ENCODE measurements at regions not wholly inside any gene's neighbourhood (a gene's known extent, or its start where the extent isn't known, plus 50 kb on each side); places are given as distances from the start of the nearest gene placed in this dataset.

- Histone ChIP-seq H3K27ac (no peak overlapping the region), H3K36me3 (no peaks in the 10 kb centered on the region), H3K9me3 (no peaks in the 10 kb centered on the region), H3K4me1 (no peaks in the 10 kb centered on the region), H3K27me3 (no peaks in the 10 kb centered on the region), H3K4me3 (replicated peaks in 1 of 3) (no peak overlapping the region)
- TF ChIP-seq CTCF (IDR thresholded peaks at IDR 0.05) (no peak), POLR2A (IDR thresholded peaks at IDR 0.05) (no peak)
- no peak for DNase-seq
- 76 to 89% methylated on average over 2 of the region's 2 CpGs for WGBS, 2 donors
- intact Hi-C loops (cut with DNase I), result no loop called here
These were observed 188.2 kb upstream of the RUNX1 start for GRCh38 chr21:35237287-35237686.

- H3K36me3 ChIP-seq, result no peaks in the 10 kb centered on the region
- no peak overlapping the region for H3K27ac ChIP-seq
- intact Hi-C loops (cut with DNase I), result no loop called here
- no peak overlapping the region for H3K4me3 ChIP-seq (replicated peaks in 1 of 3)
- WGBS, 2 donors, result 97 to 100% methylated on average over 1 of the region's 1 CpG
- H3K9me3 ChIP-seq, result no peaks in the 10 kb centered on the region
- no peak for TF ChIP-seq CTCF (IDR thresholded peaks at IDR 0.05)
- no peaks in the 10 kb centered on the region for H3K4me1 ChIP-seq
- DNase-seq, result no peak
- H3K27me3 ChIP-seq, result no peaks in the 10 kb centered on the region
These were observed 187.0 kb upstream of the RUNX1 start for GRCh38 chr21:35236090-35236489.

- no peak overlapping the region for H3K27ac ChIP-seq
- WGBS, 2 donors, result 71 to 83% methylated on average over 5 of the region's 5 CpGs
- intact Hi-C loops (cut with DNase I), result no loop called here
These were observed 185.6 kb upstream of the RUNX1 start for GRCh38 chr21:35234725-35235124.

GRCh38 chr21:35233756-35234155 lies 184.7 kb upstream of the RUNX1 start:
- no peak for DNase-seq
- no peaks in the 10 kb centered on the region for H3K4me1 ChIP-seq
- no peaks in the 10 kb centered on the region for H3K27me3 ChIP-seq
- no peak overlapping the region for H3K27ac ChIP-seq
- H3K4me3 ChIP-seq (replicated peaks in 1 of 3), result no peak overlapping the region
- no peaks in the 10 kb centered on the region for H3K9me3 ChIP-seq
- TF ChIP-seq CTCF (IDR thresholded peaks at IDR 0.05), result no peak
- 92 to 93% methylated on average over 3 of the region's 3 CpGs for WGBS, 2 donors
- H3K36me3 ChIP-seq, result no peaks in the 10 kb centered on the region
- intact Hi-C loops (cut with DNase I), result no loop called here

More at GRCh38 chr21:35234725-35235124, 185.6 kb upstream of the RUNX1 start:
- TF ChIP-seq CTCF (IDR thresholded peaks at IDR 0.05), result no peak
- no peak for TF ChIP-seq POLR2A (IDR thresholded peaks at IDR 0.05)
- Histone ChIP-seq H3K27me3 (no peaks in the 10 kb centered on the region), H3K9me3 (no peaks in the 10 kb centered on the region), H3K4me3 (replicated peaks in 1 of 3) (no peak overlapping the region), H3K4me1 (no peaks in the 10 kb centered on the region), H3K36me3 (no peaks in the 10 kb centered on the region)
- DNase-seq, result no peak

GRCh38 chr21:35232545-35233176 lies 183.6 kb upstream of the RUNX1 start:
- H3K9me3 ChIP-seq, result no peaks in the 10 kb centered on the region
- no peak overlapping the region for H3K4me3 ChIP-seq (replicated peaks in 1 of 3)
- no peaks in the 10 kb centered on the region for H3K36me3 ChIP-seq
- intact Hi-C loops (cut with DNase I), result no loop called here
- H3K27me3 ChIP-seq, result no peaks in the 10 kb centered on the region
- no peak for TF ChIP-seq CTCF (IDR thresholded peaks at IDR 0.05)
- no peak for TF ChIP-seq POLR2A (IDR thresholded peaks at IDR 0.05)
- DNase-seq, result no peak
- H3K4me1 ChIP-seq, result no peaks in the 10 kb centered on the region
- 80 to 90% methylated on average over 11 of the region's 11 CpGs for WGBS, 2 donors
- H3K27ac ChIP-seq, result no peak overlapping the region

All from thyroid gland (tissue), 4 donors.